HepG2 (cell line): ENCODE measurements at regions not wholly inside any gene's neighbourhood (a gene's known extent, or its start where the extent isn't known, plus 50 kb on each side); places are given as distances from the start of the nearest gene placed in this dataset.

Source experiments
- ASH2L ChIP-seq: fragments of 300-600, 200-600 bp; sonication (generic); IDR thresholded peaks from 2 replicates; pipeline ENCODE4 v1.7.0; 2017; ENCODE audit warnings: low read depth, mild to moderate bottlenecking, moderate library complexity, mixed read lengths, low read length; ENCODE audit not compliant: insufficient read length
- TFDP2 ChIP-seq: sonication (generic); formaldehyde crosslinking; IDR thresholded peaks from 2 replicates; pipeline ENCODE4 v1.4.0; 2020; ENCODE audit warnings: missing genetic modification reagents
- ZNF318 ChIP-seq: sonication (generic); formaldehyde crosslinking; IDR thresholded peaks from 2 replicates; pipeline ENCODE4 v1.4.0; 2020; ENCODE audit warnings: mild to moderate bottlenecking, missing genetic modification reagents

GRCh38 chr6:148240461-148240840, 102.2 kb upstream of the SASH1 start (continued):
- TF ChIP-seq ZNF318 (CRISPR knock-in tag) (no peak), ASH2L (no peak), TFDP2 (CRISPR knock-in tag) (no peak)
